ENCODE measurements at regions not wholly inside any gene's neighbourhood (a gene's known extent, or its start where the extent isn't known, plus 50 kb on each side); places are given as distances from the start of the nearest gene placed in this dataset.
A peak's percentile ranks its signal among the peaks of the same experiment; 100 is the strongest.
"Not testable (repeated sequence)": the region's sequence is repeated elsewhere in the genome, so short reads cannot be mapped to it uniquely, and the experiment has no call there.

DNA sequence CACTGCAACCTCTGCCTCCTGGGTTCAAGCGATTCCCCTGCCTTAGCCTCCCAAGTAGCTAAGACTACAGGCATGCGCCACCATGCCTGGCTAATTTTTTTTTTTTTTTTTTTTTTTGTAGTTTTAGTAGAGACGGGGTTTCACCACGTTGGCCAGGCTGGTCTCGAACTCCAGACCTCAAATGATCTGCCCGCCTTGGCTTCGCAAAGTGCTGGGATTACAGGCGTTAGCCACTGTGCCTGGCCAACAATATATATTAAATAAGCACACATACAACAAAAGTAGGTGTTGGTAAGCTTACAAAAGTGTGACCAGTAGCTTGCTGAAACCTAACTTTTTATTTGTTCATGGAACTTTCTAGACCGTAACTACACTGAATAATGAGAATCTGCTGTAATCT, 117.1 kb upstream of the SERF1B start:
- peak; percentile 31 for DNase-seq
- H3K27me3 ChIP-seq (ENCODE audit: low read depth); H3K27ac ChIP-seq; intact Hi-C loops (cut with DNase I); H3K4me1 ChIP-seq; H3K9me3 ChIP-seq; ATAC-seq; H3K4me3 ChIP-seq; H3K36me3 ChIP-seq: not testable (repeated sequence)

DNA sequence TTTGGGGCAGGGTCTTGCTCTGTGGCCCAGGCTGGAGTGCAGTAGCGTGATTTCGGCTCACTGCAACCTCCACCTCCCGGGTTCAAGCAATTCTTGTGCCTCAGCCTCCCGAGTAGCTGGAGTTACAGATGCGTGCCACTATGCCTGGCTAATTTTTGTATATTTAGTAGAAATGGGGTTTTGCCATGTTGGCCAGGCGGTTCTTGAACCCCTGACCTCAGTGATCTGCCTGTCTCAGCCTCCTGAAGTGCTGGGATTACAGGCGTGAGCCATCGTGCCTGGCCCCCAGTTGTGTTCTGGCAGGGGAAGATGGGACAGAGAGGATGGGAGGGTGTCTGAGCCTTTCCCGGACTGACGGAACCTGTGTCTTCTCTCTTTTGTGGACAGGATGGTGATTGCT, 111.3 kb upstream of the SERF1B start:
- DNase-seq; intact Hi-C loops (cut with DNase I); H3K4me1 ChIP-seq; ATAC-seq; H3K27ac ChIP-seq; H3K4me3 ChIP-seq; H3K36me3 ChIP-seq; H3K27me3 ChIP-seq (ENCODE audit: low read depth); H3K9me3 ChIP-seq: not testable (repeated sequence)

Measured in lower lobe of right lung (tissue), 2 donors.